ENCODE measurements at regions not wholly inside any gene's neighbourhood (a gene's known extent, or its start where the extent isn't known, plus 50 kb on each side); places are given as distances from the start of the nearest gene placed in this dataset.

- DNase-seq (ENCODE audit: low read depth in 2 of 2): no peak
Observed at GRCh38 chr10:58013406-58013805, 254.3 kb downstream of the IPMK start.

- DNase-seq (ENCODE audit: low read depth in 2 of 2): no peak
Observed at GRCh38 chr10:58010073-58010702, 257.5 kb downstream of the IPMK start.

GRCh38 chr10:58003945-58004344 lies 263.7 kb downstream of the IPMK start:
- no peak for DNase-seq (ENCODE audit: low read depth in 2 of 2)

- no peak for DNase-seq (ENCODE audit: low read depth in 2 of 2)
Observed at GRCh38 chr10:58001159-58001558, 266.5 kb downstream of the IPMK start.

- DNase-seq (ENCODE audit: low read depth in 2 of 2): no peak
Observed at GRCh38 chr10:57996536-57996935, 271.2 kb downstream of the IPMK start.

- no peak for DNase-seq (ENCODE audit: low read depth in 2 of 2)
Observed at GRCh38 chr10:57993302-57993701, 274.4 kb downstream of the IPMK start.

- DNase-seq (ENCODE audit: low read depth in 2 of 2): no peak
Observed at GRCh38 chr10:57992321-57993077, 275.2 kb downstream of the IPMK start.

GRCh38 chr10:57988964-57989363 lies 278.7 kb downstream of the IPMK start:
- no peak for DNase-seq (ENCODE audit: low read depth in 2 of 2)

- no peak for DNase-seq (ENCODE audit: low read depth in 2 of 2)
Observed at GRCh38 chr10:57987055-57987721, 280.5 kb downstream of the IPMK start.

- DNase-seq (ENCODE audit: low read depth in 2 of 2): no peak
Observed at GRCh38 chr10:57986422-57986821, 281.3 kb downstream of the IPMK start.

- no peak for DNase-seq (ENCODE audit: low read depth in 2 of 2)
Observed at GRCh38 chr10:57983281-57983791, 284.4 kb downstream of the IPMK start.

GRCh38 chr10:57982091-57982490 lies 285.6 kb downstream of the IPMK start:
- DNase-seq (ENCODE audit: low read depth in 2 of 2): no peak

GRCh38 chr10:57979956-57980355 lies 287.7 kb downstream of the IPMK start:
- DNase-seq (ENCODE audit: low read depth in 2 of 2): no peak

- no peak for DNase-seq (ENCODE audit: low read depth in 2 of 2)
Observed at GRCh38 chr10:57979491-57979890, 288.2 kb downstream of the IPMK start.

- DNase-seq (ENCODE audit: low read depth in 2 of 2): no peak
Observed at GRCh38 chr10:57977262-57977661, 290.4 kb downstream of the IPMK start.

GRCh38 chr10:57973451-57973850 lies 294.2 kb downstream of the IPMK start:
- no peak for DNase-seq (ENCODE audit: low read depth in 2 of 2)

- DNase-seq (ENCODE audit: low read depth in 2 of 2): no peak
Observed at GRCh38 chr10:57972783-57973182, 294.9 kb downstream of the IPMK start.

- DNase-seq (ENCODE audit: low read depth in 2 of 2): no peak
Observed at GRCh38 chr10:57968328-57969016, 299.2 kb downstream of the IPMK start.

GRCh38 chr10:57964351-57964750 lies 303.3 kb downstream of the IPMK start:
- no peak for DNase-seq (ENCODE audit: low read depth in 2 of 2)

GRCh38 chr10:57963546-57963945 lies 304.1 kb downstream of the IPMK start:
- DNase-seq (ENCODE audit: low read depth in 2 of 2): no peak

- no peak for DNase-seq (ENCODE audit: low read depth in 2 of 2)
Observed at GRCh38 chr10:57962839-57963238, 304.9 kb downstream of the IPMK start.

- no peak for DNase-seq (ENCODE audit: low read depth in 2 of 2)
Observed at GRCh38 chr10:57961487-57961886, 306.2 kb downstream of the IPMK start.
